Skeletal muscle cell (primary cell): ENCODE measurements at regions not wholly inside any gene's neighbourhood (a gene's known extent, or its start where the extent isn't known, plus 50 kb on each side); places are given as distances from the start of the nearest gene placed in this dataset.

Experiments used
- DNase-seq: peaks from one replicate; pipeline ENCODE4 v3.0.0-alpha.2; 2010; ENCODE audit warnings: low read depth
- H3K4me3 ChIP-seq: 2 replicates; pipeline ENCODE4 v1.5.1; 2011; ENCODE audit warnings: low read depth, mild to moderate bottlenecking, control low read depth, low read length, moderate library complexity

DNA sequence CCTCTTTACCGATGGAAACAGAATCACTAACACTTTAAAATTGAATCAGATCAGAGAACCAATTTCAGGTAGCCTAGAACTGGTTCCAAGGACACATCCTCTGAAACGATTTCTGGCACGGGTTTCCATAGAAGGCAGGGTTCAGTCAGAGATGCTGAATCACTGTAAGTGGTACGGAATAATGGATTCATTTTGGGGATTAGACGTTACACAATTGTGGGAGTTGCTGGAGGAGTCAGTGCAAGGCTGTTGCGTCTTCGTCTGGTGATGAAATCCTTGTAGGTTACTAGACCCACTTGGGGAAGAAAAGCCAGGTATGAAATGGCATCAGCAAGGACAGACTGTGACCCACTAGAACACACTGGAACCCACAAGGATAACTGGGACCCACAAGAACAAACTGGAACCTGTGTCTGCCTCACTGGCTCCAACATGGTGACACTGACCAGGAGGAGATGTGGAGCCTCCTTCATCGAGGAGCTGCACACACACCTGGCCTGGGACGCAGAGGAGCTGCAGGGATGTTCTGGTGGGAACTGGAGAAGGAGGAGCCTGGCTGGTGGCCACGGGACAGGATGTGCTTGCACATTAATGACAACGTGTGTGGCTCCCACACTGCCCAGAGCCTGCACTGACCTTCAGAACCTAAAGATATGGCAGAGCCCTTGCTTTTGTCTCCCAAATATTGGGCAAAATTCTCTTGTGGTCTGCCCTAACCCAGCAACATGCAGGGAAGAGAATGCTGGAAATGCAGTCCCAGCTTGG is 105.1 kb downstream of the TRAPPC11 start:
- no peak overlapping the region for H3K4me3 ChIP-seq
- DNase-seq: no peak

DNA sequence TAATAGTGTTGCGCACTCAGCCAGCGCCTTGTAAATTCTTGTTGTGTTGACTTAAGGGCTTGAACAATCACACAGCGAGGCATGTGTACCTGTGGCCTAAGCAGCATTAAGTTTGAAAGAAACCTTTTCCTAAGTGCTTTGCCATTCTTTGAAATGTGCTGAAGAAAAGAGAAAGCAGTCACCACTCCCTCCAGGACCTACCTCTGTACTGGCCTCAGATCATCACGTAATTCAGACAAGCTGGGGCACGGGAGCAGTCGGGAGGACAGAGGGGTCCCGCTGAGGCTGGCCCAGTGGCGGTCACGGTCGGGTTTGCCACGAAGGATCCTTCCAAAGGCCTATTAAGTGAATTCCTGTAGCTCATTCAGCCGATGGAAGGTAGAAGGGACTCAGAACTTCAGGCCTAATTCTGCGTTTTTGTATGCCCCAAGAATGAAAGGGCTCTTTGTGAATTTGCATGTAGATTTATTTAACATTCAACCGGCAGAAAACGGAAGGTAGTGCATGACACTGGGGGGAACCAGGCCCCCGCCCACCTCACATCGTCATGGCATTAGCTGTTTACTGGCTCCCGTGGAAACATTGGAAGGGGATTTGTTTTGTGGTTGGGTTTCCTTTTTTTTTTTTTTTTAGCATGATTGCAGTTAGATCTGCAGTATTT is 106.3 kb downstream of the TRAPPC11 start:
- H3K4me3 ChIP-seq: no peak overlapping the region
- DNase-seq: no peak

DNA sequence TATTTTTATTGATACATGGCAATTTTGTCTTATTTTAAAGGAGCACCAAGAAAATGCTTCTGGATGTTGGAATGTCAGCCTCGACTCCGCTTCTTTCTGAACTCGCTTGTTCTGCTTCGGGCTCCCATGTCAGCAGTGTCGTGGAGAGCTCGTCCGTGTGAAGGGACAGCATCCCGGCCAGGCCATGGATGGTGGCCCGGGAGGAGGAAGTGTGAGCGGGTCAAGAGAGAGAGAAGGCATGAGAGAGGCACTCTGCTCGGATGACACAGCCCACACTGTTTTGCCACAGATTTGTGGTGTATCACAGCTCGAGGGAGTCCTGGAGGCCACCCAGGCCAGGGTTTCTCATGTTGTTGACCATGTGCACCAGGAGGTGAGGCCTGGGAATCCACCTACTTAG is 107.0 kb downstream of the TRAPPC11 start:
- H3K4me3 ChIP-seq: no peak overlapping the region
- DNase-seq: no peak

DNA sequence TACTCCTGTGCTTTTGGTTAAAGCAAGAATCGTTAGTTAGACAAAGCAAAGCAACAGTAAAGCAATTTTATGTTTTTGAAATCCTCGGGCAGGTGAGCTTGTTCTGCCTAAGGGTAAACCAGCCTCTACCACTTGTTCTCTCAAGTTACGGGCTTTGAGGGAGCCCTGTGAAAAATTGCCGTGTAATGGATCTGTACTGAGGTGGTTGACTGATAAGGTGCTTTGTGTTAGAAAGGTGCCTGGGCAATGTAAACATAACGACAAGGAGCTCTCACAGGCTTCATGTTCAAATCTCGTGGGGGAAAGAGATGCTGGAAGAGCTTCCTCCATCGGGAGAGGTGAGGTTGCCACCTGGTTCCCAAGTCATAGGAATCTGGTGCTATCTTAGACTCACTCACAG is 111.8 kb downstream of the TRAPPC11 start:
- no peak overlapping the region for H3K4me3 ChIP-seq
- no peak for DNase-seq

DNA sequence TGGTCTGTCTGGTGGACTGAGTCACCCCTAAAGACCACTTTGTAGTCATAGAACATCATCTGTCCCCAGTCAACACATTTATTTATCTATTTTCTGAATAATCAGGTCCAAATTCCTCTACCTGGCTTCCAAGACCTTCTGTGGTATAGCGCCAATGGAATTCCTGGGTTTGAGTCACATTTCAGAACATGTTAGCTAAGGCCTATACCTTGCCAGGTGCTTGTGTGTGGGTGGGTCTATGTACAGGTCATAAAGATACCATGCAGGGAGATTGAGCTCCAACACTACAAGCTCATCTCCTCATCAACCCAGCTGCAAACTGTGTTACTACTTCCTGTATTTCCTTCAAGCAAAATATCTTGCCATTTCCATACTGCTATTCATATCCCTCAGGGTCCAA is 113.3 kb downstream of the TRAPPC11 start:
- no peak overlapping the region for H3K4me3 ChIP-seq
- DNase-seq: no peak

DNA sequence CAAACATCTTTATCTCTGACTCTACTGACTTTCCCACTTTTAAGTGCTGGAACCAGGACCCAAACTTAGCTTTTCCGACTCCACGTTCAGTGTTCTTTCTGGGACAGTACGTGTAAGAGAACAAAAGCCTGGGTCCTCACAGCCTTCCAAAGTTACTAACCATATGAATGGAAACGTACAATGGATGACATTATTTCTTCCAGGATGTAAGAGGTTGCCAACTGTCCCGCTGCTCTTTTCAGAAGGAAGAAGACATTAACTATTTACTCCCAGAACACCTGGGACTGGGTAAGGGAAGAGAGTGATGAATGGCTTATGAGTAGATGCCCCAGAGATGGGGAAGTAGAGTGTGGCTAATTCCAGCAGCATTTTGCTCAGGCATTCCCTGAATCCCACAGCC is 114.7 kb downstream of the TRAPPC11 start:
- H3K4me3 ChIP-seq: no peak overlapping the region
- DNase-seq: no peak

DNA sequence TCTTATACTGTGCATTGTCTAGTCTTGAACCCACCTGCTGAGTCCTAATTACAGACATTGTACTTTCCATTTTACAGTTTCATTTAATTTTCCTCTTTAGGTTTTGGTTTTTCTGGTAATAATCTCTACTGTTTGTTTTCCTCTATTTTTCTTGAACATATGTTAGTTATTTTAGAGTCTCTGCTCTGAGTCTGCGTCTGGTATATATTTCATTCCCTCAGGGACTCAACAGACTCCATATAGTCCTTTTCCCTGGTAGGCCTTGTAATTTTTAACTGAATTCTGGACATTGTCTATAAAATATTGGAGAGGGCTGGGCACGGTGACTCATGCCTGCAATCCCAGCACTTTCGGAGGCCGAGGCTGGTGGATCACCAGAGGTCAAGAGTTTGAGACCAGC is 121.8 kb upstream of the STOX2 start:
- DNase-seq: no peak
- H3K4me3 ChIP-seq: no peak overlapping the region

DNA sequence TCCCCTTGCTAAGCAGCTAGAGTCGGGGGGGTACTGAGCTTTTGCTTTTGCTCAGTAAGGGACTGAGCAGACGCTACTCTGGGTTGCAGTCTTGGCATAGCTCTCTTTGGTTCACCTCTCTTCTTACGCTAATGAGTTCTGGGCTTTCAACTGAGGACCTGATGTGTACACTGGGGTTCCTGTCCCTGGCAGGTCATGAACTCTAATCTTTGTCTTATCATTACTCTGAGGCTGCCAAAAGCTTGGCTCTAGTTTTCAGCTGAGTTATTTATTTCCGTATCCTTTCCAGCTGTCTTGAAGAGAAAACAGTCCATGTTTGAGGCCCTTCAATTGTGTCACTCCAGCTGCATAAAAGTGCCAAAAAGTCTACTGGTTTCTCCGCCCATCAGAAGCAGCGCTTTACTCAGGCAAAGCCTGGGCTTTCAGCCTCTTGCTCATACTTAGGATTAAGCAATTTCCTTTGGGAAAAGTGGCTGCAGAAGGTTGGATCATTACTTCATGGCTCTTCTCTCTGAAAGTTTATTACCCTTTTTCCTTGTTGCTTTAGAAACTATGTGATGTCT is 121.0 kb upstream of the STOX2 start:
- H3K4me3 ChIP-seq: no peak overlapping the region
- DNase-seq: peak; percentile 58

DNA sequence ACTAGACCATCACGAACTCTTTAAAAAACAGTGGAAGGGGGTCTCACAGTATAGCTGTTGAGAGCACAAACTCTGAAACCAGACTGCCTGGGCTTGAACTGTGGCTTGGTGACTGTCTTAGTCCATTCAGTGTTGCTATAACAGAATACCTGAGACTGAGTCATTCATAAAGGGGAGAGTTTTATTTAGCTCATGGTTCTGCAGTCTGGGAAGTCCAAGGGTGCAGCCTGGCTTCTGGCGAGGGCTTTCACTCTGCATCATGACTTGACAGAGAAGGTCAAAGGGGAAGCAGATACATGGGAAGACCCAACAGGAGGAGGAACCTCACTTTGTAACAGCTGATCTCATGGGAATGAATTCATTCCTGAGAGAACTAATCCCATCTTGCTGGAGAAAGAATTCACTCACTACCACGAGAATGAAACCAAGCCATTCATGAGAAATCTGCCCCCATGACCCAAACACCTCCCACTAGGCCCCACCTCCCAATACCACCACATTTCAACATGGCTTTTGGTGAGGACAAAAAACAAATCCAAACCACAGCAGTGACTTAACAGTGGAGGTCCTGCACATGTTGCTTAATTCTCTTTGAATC is 116.7 kb upstream of the STOX2 start:
- no peak overlapping the region for H3K4me3 ChIP-seq
- no peak for DNase-seq

DNA sequence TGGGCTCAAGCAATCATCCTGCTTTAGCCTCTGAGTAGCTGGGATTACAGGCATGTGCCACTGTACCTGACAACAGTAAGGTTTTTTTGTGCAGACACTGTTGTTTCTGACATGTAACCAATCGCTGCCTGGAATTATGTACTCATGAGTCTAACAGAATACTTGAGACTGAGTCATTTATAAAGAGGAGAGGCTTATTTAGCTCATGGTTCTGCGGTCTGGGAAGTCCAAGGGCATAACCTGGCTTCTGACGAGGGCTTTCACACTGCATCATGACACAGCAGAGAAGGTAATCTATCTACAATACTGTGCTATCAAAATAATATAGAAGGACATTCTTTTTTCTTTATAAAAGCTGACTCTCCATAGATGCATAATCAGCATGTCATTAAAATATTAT is 115.5 kb upstream of the STOX2 start:
- no peak for DNase-seq
- no peak overlapping the region for H3K4me3 ChIP-seq

DNA sequence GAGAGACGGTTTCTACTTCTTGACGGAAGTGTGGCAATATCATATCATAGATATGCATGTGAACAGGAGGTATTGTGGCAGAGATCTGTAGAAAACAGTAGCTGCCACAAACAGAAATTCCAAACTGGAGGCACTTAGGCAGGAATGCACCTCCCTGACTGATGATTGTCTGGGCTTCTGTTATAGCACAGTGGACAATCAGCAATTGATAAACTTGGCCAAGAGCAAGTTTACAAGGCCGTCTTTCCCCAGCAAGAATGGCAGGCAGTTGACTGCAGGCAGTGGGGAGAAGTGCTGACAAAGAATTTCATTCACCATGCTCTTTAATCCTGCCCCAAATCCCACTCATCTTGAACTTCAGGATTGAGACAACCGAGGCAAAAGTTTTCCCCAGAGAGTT is 114.4 kb upstream of the STOX2 start:
- no peak overlapping the region for H3K4me3 ChIP-seq
- DNase-seq: no peak

DNA sequence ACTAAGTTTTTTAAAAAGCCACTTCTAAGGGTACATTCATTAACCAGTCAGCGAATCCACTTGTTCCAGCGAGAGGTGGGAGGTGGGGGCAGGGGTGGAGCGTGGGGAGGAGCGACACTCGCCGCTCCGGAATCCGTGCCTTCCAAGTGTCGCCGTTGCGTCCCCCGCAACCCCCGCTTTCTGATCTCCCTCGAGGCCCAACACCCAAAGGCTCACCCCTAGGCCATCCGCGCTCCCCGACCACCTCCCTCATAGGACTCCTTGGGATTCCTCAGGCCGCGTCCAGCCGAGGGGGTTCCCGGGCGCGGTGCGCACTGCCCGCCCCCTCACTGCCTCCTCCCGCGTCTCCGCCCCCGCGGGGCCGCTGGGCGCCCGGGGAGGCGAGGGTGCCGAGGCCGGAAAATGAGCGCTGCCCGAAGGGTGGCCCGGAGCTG is 108.1 kb upstream of the STOX2 start:
- no peak for DNase-seq
- H3K4me3 ChIP-seq: peak overlapping the region; percentile 33

DNA sequence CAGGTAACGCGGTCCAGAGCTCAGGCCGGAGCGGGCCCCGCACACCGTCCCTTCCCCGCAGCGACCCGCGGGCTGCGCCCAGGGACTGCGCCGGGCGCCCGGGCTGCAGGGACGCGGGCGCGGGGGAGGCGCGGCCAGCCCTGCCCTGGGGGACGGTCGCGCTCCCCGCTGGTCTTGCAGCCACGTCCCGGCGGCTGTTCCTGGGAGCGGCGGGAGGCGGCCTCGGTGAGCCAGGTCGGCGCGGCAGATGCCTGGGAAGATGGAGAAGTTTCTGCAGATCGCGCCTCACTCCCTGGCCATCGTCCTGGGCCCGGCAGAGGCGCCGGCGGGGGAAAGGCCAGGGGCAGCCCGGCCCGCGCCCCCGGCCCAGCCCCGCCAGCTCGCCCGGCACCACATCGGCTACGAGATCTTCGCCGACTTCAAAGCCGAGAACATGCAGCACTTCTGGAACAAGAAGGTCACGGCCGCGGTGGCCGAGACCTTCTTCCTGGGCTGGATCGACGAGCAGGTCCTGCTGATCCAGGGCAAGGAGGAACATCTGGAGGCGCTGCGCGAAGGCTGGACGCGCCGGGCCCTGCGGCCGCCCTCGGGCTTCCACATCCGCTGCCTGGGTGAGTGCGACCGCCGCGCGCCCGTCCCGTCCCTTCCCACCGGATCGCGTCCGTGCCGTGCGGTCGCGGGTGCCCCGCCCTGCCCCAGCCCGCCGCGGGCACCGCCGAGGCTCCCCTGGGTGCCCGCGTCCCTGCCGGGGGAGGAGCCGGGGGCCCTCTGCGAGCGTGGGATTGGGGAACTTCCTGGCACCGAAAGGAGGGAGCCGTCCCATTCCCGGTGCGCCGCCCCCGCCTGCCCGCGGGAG is 107.4 kb upstream of the STOX2 start:
- H3K4me3 ChIP-seq: peak overlapping the region; percentile 33
- no peak for DNase-seq

DNA sequence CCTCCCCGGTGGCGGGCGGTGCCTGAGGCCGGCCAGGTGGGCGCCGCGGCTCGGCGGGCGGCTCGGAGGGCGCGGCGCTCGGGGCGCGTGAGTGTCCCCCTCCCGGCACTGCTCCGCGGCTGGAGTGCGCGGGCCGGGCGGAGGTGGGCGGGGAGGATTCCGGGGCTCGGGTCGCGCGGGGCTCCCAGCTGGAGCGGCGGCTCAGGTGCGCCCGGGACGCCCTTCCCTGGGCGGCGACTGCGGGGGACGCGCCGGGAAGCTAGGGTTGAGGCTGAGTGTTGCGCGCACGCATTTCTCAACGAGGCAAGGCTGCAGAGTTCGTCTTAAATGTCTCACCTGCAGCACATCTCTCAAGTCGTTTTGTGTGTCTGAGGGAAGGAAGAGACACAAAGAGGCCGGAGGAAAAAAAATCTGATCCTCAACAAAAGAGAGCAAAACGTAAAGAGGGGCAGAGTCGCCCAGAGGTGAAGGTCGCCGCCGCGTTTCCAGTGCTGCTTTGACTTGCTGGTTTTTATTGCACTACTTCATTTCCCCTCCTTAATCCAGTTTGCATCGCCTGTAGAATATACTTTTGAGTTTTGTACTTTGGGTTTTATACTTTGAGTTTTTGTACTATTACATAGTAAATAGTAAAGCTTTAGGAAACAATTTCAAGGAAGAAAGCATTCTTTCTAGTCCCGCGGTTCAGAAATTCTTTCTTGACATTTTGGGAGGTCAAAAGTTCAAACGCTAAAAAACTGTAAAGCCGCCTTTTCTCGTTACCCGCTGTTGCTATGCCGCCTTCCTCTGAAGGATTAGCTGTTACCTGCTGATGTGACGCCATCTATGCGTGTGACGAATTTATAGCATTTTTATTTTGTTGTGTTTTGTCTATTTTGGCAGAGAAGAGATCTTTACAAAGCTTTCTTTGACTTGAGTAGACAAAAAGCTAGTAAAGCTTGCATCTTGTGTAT is 106.5 kb upstream of the STOX2 start:
- DNase-seq: no peak
- H3K4me3 ChIP-seq: peak overlapping the region; percentile 30

DNA sequence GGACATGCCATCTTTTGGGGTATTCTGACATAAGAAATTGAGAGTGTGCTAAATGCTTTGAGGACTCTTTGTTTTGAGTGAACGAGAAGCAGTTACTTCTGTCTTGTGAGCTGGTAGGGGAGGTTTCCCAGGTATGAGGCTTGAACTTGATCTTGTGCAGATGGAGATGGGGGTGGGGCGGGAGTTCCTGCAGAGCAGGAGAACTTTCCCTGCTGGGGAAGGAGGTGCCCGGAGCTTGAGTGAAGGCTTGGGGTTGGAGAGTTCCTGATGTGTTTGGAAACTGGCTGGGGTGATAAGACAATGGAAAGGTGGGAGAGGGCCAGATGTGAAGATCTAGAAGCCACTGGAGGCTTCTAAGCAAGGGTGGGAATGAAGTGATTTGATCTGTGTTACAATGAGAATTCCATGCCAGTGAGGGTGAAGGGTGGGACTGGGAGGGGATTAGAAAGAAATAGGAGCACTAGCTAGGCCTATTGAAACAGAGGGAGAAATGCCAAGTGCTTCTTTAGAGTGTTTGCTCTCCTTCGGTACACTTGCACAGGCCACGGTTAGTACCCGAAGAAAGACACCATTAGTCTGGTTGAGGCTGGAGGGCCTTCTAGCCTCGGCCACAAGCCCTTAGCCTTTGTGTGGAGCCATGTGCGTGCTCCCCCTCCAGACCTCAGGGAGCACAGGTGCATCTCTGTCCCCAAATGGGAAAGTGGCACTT is 103.5 kb upstream of the STOX2 start:
- no peak overlapping the region for H3K4me3 ChIP-seq
- DNase-seq: no peak

DNA sequence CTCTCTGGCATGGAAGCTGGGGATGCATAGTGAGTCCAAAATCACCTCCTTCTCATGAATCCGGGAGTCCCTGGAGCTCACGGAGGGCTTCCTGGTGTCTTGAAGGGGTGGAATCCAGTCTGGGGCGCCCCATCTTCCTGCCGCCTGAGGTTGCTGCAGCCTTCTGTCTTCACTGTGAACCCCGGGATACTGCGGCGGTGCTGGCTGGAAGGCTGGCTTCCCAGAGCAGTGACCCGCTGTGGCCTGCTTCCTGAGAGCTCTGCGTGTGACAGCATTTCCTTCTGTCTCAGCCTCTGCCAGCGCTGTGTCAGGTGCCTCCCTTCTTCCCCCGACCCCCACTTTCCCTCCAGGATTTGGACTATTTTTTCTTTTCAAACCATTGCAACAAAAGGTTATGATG is 98.8 kb upstream of the STOX2 start:
- DNase-seq: no peak

DNA sequence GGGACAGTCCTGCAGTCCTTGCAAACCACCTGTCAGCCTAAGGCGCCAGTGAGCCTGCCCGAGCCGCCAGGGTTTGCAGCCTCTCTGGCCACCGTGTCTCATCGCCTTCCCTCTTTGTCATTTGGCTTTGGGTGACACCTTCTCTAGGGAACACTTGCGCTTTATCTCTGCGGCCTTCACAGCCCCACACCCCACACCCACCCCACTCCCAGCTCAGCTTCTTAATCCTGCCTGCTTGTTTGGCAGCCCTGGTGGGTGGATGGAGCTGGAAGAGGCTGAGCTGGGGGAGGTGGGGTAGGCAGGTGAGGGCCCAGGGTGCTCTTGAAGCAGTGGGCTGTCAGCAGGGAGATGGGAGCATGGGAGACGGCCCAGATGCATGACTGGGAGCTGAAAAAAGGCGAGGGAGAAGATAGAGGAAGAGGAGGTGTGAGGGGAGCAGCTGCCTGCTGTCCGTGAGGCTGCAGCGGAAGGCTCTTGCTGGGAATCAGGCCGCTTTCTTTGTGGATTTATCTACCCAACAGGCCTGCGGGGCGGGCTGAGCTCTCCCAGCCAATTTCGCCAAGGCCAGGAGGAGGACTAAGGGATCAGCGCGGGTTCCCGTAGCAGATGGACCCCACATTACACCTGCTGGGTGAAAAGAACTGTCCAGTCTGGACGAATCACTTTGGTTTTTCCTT is 97.5 kb upstream of the STOX2 start:
- no peak for DNase-seq
- no peak overlapping the region for H3K4me3 ChIP-seq

More for the DNA sequence above, 98.8 kb upstream of the STOX2 start:
- no peak overlapping the region for H3K4me3 ChIP-seq

DNA sequence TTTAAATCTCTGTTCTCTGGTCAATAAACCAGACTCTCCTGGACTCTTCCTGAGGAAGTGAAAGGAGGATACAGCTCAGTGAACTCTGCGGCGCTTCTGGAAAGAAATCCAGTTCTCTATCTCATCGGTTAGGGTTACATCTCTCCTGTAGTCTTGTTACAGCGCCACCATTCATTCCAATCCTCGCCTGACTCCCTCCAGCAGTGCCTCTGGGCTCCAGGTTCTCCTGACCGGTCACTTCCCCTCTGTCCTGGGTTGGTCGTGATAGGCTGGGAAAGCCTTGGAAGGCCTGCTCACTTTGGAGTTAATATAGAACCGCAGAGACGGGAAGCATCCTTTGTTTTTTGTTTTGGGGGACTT is 97.0 kb upstream of the STOX2 start:
- no peak overlapping the region for H3K4me3 ChIP-seq
- no peak for DNase-seq
